ENCODE measurements at regions not wholly inside any gene's neighbourhood (a gene's known extent, or its start where the extent isn't known, plus 50 kb on each side); places are given as distances from the start of the nearest gene placed in this dataset.

DNA sequence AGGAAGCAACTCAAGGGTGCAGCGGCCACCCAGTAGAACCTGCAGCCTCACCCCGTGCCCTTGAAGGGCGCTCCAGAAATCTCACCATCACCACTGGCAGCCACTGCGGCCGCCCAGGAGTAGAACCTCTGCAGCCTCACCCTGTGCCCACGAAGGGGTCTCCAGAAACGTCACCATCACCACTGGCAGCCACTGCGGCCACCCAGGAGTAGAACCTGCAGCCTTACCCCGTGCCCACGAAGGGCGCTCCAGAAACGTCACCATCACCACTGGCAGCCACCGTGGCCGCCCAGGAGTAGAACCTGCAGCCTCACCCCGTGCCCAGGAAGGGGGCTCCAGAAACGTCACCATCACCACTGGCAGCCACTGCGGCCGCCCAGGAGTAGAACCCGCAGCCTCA is 336.0 kb downstream of the TEX29 start:
- TF ChIP-seq, protein P1, sequence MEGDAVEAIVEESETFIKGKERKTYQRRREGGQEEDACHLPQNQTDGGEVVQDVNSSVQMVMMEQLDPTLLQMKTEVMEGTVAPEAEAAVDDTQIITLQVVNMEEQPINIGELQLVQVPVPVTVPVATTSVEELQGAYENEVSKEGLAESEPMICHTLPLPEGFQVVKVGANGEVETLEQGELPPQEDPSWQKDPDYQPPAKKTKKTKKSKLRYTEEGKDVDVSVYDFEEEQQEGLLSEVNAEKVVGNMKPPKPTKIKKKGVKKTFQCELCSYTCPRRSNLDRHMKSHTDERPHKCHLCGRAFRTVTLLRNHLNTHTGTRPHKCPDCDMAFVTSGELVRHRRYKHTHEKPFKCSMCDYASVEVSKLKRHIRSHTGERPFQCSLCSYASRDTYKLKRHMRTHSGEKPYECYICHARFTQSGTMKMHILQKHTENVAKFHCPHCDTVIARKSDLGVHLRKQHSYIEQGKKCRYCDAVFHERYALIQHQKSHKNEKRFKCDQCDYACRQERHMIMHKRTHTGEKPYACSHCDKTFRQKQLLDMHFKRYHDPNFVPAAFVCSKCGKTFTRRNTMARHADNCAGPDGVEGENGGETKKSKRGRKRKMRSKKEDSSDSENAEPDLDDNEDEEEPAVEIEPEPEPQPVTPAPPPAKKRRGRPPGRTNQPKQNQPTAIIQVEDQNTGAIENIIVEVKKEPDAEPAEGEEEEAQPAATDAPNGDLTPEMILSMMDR (IDR thresholded peaks at IDR 0.05) = no peak
- no peak for TF ChIP-seq POLR2A (IDR thresholded peaks at IDR 0.05)

All from ovary (tissue), 3 donors.